KMS-11 (cell line): ENCODE measurements at regions not wholly inside any gene's neighbourhood (a gene's known extent, or its start where the extent isn't known, plus 50 kb on each side); places are given as distances from the start of the nearest gene placed in this dataset.

Experiments
- H2AFZ ChIP-seq: fragments of 200-600 bp; sonication (generic); 2 replicates; pipeline ENCODE4 v1.6.1; 2016; ENCODE audit warnings: antibody characterized with exemption, mixed run types, low read depth
- H3K27ac ChIP-seq: fragments of 200-600 bp; sonication (generic); 2 replicates; pipeline ENCODE4 v1.6.1; 2016; ENCODE audit warnings: mild to moderate bottlenecking, mixed run types
- H3K27me3 ChIP-seq: fragments of 200-600 bp; sonication (generic); 2 replicates; pipeline ENCODE4 v1.6.1; 2017; ENCODE audit warnings: mild to moderate bottlenecking, low read depth, mixed run types, moderate library complexity; ENCODE audit not compliant: insufficient read depth
- H3K36me3 ChIP-seq: fragments of 200-600 bp; sonication (generic); 2 replicates; pipeline ENCODE4 v1.6.1; 2017; ENCODE audit warnings: mild to moderate bottlenecking, mixed run types; ENCODE audit not compliant: insufficient read depth
- H3K4me1 ChIP-seq: fragments of 200-600 bp; sonication (generic); 2 replicates; pipeline ENCODE4 v1.6.1; 2016; ENCODE audit warnings: mild to moderate bottlenecking, low read depth, mixed run types; ENCODE audit not compliant: poor library complexity, severe bottlenecking
- H3K4me2 ChIP-seq: fragments of 200-600 bp; sonication (generic); 2 replicates; pipeline ENCODE4 v1.7.0; 2016; ENCODE audit warnings: mild to moderate bottlenecking, mixed run types
- H3K4me3 ChIP-seq: fragments of 200-600 bp; sonication (generic); IDR thresholded peaks from 2 replicates; pipeline ENCODE4 v1.6.1; 2017; ENCODE audit warnings: low read depth, low read length, mixed read lengths; ENCODE audit not compliant: insufficient read depth
- H3K79me2 ChIP-seq: fragments of 200-600 bp; sonication (generic); 2 replicates; pipeline ENCODE4 v1.6.1; 2016; ENCODE audit warnings: low read depth, mixed run types; ENCODE audit not compliant: insufficient read depth
- H3K9ac ChIP-seq: fragments of 200-600 bp; sonication (generic); 2 replicates; pipeline ENCODE4 v1.6.1; 2016; ENCODE audit warnings: mild to moderate bottlenecking, mixed run types
- H4K20me1 ChIP-seq: fragments of 200-600 bp; sonication (generic); 2 replicates; pipeline ENCODE4 v1.6.1; 2016; ENCODE audit warnings: mild to moderate bottlenecking, mixed run types; ENCODE audit not compliant: insufficient read depth
- CTCF ChIP-seq: fragments of 200-600 bp; sonication (generic); conservative IDR thresholded peaks from 2 replicates; pipeline ENCODE4 v1.6.1; 2017; ENCODE audit warnings: low read depth, mild to moderate bottlenecking, antibody characterized with exemption, low read length, moderate library complexity, mixed read lengths

GRCh38 chr6:9138936-9139335 is 703.6 kb upstream of the SLC35B3 start:
- no peak overlapping the region for H3K4me2 ChIP-seq
- H2AFZ ChIP-seq = no peak overlapping the region
- H3K36me3 ChIP-seq = no peaks in the 10 kb centered on the region
- H3K79me2 ChIP-seq = no peaks in the 10 kb centered on the region
- H3K27me3 ChIP-seq = no peaks in the 10 kb centered on the region
- no peak overlapping the region for H3K27ac ChIP-seq
- H4K20me1 ChIP-seq = no peaks in the 10 kb centered on the region
- no peak overlapping the region for H3K4me3 ChIP-seq
- no peak overlapping the region for H3K9ac ChIP-seq
- TF ChIP-seq CTCF = no peak
- H3K4me1 ChIP-seq = no peaks in the 10 kb centered on the region

GRCh38 chr6:9136141-9136822 is 700.9 kb upstream of the SLC35B3 start:
- Histone ChIP-seq H2AFZ (no peak overlapping the region), H3K4me2 (no peak overlapping the region), H3K79me2 (no peaks in the 10 kb centered on the region), H3K9ac (no peak overlapping the region), H4K20me1 (no peaks in the 10 kb centered on the region), H3K27me3 (no peaks in the 10 kb centered on the region), H3K36me3 (no peaks in the 10 kb centered on the region), H3K27ac (no peak overlapping the region), H3K4me3 (no peak overlapping the region), H3K4me1 (no peaks in the 10 kb centered on the region)
- TF ChIP-seq CTCF = no peak

- Histone ChIP-seq H3K4me1 (no peaks in the 10 kb centered on the region), H3K27ac (no peak overlapping the region), H3K27me3 (no peaks in the 10 kb centered on the region), H3K36me3 (no peaks in the 10 kb centered on the region), H3K9ac (no peak overlapping the region), H3K4me3 (no peak overlapping the region), H3K79me2 (no peaks in the 10 kb centered on the region), H4K20me1 (no peaks in the 10 kb centered on the region), H2AFZ (no peak overlapping the region), H3K4me2 (no peak overlapping the region)
- TF ChIP-seq CTCF = no peak
These were observed 696.3 kb upstream of the SLC35B3 start for GRCh38 chr6:9131616-9132015.

- H3K4me2 ChIP-seq = no peak overlapping the region
- H3K27ac ChIP-seq = no peak overlapping the region
- no peak overlapping the region for H2AFZ ChIP-seq
- H3K4me3 ChIP-seq = no peak overlapping the region
- H3K27me3 ChIP-seq = no peaks in the 10 kb centered on the region
- no peaks in the 10 kb centered on the region for H4K20me1 ChIP-seq
- H3K79me2 ChIP-seq = no peaks in the 10 kb centered on the region
- no peak for TF ChIP-seq CTCF
- H3K4me1 ChIP-seq = no peaks in the 10 kb centered on the region
- H3K9ac ChIP-seq = no peak overlapping the region
- H3K36me3 ChIP-seq = no peaks in the 10 kb centered on the region
These were observed 695.9 kb upstream of the SLC35B3 start for GRCh38 chr6:9131201-9131600.
